WTC11 (cell line): ENCODE measurements at regions not wholly inside any gene's neighbourhood (a gene's known extent, or its start where the extent isn't known, plus 50 kb on each side); places are given as distances from the start of the nearest gene placed in this dataset.

Experiments
- ATF1 ChIP-seq: sonication (generic); formaldehyde crosslinking; IDR thresholded peaks from 2 replicates; pipeline ENCODE4 v1.8.1; 2023; ENCODE audit warnings: mild to moderate bottlenecking, moderate library complexity, missing genetic modification reagents
- CBFB ChIP-seq: sonication (generic); formaldehyde crosslinking; IDR thresholded peaks from 2 replicates; pipeline ENCODE4 v1.8.1; 2022; ENCODE audit warnings: mild to moderate bottlenecking, low read depth, missing genetic modification reagents
- ELF4 ChIP-seq: sonication (generic); formaldehyde crosslinking; IDR thresholded peaks from 2 replicates; pipeline ENCODE4 v1.8.1; 2022; ENCODE audit warnings: low read depth, mild to moderate bottlenecking, moderate library complexity, missing genetic modification reagents
- ESRRA ChIP-seq: sonication (generic); formaldehyde crosslinking; IDR thresholded peaks from 2 replicates; pipeline ENCODE4 v1.8.1; 2022; ENCODE audit warnings: mild to moderate bottlenecking, missing genetic modification reagents, borderline replicate concordance
- MXD4 ChIP-seq: fragments of 250-450 bp; sonication (Bioruptor Pico); IDR thresholded peaks from 2 replicates; pipeline ENCODE4 v1.8.0; 2021; ENCODE audit warnings: mild to moderate bottlenecking, moderate library complexity, borderline replicate concordance
- TF ChIP-seq, protein P1 (sequence below): fragments of 200-600 bp; IDR thresholded peaks from 2 replicates; pipeline ENCODE4 v1.8.0; 2022; ENCODE audit warnings: antibody characterized with exemption
- TF ChIP-seq, protein P2 (sequence below): sonication (generic); formaldehyde crosslinking; IDR thresholded peaks from 2 replicates; pipeline ENCODE4 v1.8.1; 2022; ENCODE audit warnings: mild to moderate bottlenecking, moderate library complexity, missing genetic modification reagents
- TF ChIP-seq, protein P3 (sequence below): sonication (generic); formaldehyde crosslinking; IDR thresholded peaks from 2 replicates; pipeline ENCODE4 v1.8.0; 2022; ENCODE audit warnings: mild to moderate bottlenecking, missing genetic modification reagents

DNA sequence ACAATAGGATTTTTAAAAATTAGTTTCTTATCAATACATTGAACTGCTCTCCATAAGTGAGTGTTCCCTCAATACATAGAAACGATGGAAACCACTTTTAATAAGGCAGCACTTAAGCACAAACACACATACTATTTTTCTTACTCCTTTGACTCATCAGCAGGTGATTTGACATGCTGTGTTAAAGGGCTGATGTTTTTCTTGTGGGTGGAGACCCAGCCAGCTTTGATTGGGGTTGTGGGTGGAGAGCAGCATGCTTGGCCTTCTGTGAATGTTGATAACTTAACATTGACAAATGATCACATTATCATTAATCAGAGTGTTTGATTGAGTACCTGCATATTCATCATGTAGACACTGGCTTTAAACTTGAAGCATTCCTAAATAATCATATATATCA is 223.0 kb upstream of the DPH6 start:
- no peak for TF ChIP-seq ESRRA
- no peak for TF ChIP-seq ELF4 (CRISPR knock-in tag)
- TF ChIP-seq, protein P1, sequence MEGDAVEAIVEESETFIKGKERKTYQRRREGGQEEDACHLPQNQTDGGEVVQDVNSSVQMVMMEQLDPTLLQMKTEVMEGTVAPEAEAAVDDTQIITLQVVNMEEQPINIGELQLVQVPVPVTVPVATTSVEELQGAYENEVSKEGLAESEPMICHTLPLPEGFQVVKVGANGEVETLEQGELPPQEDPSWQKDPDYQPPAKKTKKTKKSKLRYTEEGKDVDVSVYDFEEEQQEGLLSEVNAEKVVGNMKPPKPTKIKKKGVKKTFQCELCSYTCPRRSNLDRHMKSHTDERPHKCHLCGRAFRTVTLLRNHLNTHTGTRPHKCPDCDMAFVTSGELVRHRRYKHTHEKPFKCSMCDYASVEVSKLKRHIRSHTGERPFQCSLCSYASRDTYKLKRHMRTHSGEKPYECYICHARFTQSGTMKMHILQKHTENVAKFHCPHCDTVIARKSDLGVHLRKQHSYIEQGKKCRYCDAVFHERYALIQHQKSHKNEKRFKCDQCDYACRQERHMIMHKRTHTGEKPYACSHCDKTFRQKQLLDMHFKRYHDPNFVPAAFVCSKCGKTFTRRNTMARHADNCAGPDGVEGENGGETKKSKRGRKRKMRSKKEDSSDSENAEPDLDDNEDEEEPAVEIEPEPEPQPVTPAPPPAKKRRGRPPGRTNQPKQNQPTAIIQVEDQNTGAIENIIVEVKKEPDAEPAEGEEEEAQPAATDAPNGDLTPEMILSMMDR = no peak
- no peak for TF ChIP-seq MXD4 (CRISPR knock-in tag)
- TF ChIP-seq CBFB (CRISPR knock-in tag) = no peak
- TF ChIP-seq, protein P2, sequence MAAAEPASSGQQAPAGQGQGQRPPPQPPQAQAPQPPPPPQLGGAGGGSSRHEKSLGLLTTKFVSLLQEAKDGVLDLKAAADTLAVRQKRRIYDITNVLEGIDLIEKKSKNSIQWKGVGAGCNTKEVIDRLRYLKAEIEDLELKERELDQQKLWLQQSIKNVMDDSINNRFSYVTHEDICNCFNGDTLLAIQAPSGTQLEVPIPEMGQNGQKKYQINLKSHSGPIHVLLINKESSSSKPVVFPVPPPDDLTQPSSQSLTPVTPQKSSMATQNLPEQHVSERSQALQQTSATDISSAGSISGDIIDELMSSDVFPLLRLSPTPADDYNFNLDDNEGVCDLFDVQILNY = no peak
- no peak for TF ChIP-seq ATF1 (CRISPR knock-in tag)
- TF ChIP-seq, protein P3, sequence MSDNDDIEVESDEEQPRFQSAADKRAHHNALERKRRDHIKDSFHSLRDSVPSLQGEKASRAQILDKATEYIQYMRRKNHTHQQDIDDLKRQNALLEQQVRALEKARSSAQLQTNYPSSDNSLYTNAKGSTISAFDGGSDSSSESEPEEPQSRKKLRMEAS (CRISPR knock-in tag) = no peak
